ENCODE measurements at regions not wholly inside any gene's neighbourhood (a gene's known extent, or its start where the extent isn't known, plus 50 kb on each side); places are given as distances from the start of the nearest gene placed in this dataset.

- no peak overlapping the region for H3K27ac Mint-ChIP-seq
- Histone ChIP-seq H3K4me2 (no peak overlapping the region), H3K4me1 (peaks cover 6% of the 10 kb centered on the region), H3K36me3 (no peaks in the 10 kb centered on the region), H3K79me2 (ENCODE audit: low read depth) (no peaks in the 10 kb centered on the region), H3K9me3 (ENCODE audit: low read depth) (no peaks in the 10 kb centered on the region), H3F3A (ENCODE audit: low read depth) (peaks cover 13% of the 10 kb centered on the region), H3K27ac (no peak overlapping the region), H4K20me1 (ENCODE audit: low read depth) (no peaks in the 10 kb centered on the region), H3K4me3 (no peak overlapping the region), H3K27me3 (no peaks in the 10 kb centered on the region), H2AFZ (replicated peaks) (no peak overlapping the region), H3K9ac (no peak overlapping the region)
- no peaks in the 10 kb centered on the region for H3K36me3 Mint-ChIP-seq
- no peaks in the 10 kb centered on the region for H3K9me3 Mint-ChIP-seq
- TF ChIP-seq, protein P1, sequence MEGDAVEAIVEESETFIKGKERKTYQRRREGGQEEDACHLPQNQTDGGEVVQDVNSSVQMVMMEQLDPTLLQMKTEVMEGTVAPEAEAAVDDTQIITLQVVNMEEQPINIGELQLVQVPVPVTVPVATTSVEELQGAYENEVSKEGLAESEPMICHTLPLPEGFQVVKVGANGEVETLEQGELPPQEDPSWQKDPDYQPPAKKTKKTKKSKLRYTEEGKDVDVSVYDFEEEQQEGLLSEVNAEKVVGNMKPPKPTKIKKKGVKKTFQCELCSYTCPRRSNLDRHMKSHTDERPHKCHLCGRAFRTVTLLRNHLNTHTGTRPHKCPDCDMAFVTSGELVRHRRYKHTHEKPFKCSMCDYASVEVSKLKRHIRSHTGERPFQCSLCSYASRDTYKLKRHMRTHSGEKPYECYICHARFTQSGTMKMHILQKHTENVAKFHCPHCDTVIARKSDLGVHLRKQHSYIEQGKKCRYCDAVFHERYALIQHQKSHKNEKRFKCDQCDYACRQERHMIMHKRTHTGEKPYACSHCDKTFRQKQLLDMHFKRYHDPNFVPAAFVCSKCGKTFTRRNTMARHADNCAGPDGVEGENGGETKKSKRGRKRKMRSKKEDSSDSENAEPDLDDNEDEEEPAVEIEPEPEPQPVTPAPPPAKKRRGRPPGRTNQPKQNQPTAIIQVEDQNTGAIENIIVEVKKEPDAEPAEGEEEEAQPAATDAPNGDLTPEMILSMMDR (IDR thresholded peaks at IDR 0.05) = no peak
- TF ChIP-seq EZH2 (IDR thresholded peaks at IDR 0.05) = no peak
- TF ChIP-seq EZH2phosphoT487 (IDR thresholded peaks at IDR 0.05) = no peak
- DNase-seq (ENCODE audit: low spot score) = no peak
- H3K4me1 Mint-ChIP-seq = peaks cover 16% of the 10 kb centered on the region
- H3K27me3 Mint-ChIP-seq (ENCODE audit: insufficient read depth, low read depth) = no peaks in the 10 kb centered on the region
- H3K4me3 Mint-ChIP-seq = no peak overlapping the region
These were observed 208.9 kb upstream of the EXOC2 start for GRCh38 chr6:901696-902460.

DNA sequence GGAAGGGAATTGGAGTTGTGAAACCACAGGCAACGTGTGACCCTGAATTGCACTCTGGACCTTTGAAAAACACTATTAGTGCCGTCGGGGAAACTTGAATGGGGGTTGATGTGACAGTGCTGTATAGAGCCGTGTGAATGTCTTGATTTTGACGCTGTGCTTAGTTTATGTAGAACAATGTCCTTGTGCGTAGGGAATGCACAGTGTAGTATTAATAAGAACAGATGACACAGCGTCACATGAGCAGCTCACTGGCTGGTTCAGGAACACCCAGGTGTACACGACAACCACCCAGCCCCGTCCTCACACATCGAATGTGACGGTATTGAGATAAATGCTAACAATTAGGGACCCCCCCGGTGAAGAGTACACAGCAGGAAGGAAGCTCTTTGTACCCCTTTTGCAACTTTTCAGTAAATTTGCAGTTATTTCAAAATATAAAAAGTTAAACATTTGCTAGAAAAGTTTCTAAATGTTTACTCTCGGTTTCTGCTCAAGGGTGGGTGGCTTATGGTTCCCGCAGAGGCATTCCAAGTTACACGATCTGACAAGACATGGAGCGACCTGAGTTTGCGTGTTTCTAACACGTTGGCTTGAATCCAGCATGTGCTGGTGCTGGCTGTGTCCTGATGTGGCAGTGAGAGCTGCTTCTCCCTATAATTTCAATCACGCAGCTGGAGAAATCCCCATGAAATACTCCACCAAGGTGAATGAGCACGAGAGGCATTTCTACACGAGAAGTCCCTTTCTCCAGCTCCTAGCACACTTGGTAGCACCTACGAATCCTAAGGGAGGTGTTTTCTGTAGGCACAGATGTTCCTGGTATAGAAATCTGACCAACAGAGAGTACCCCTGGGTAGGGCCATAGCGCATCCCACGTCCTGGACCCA lies 208.0 kb upstream of the EXOC2 start:
- no peak for TF ChIP-seq EZH2phosphoT487 (IDR thresholded peaks at IDR 0.05)
- TF ChIP-seq EZH2 (IDR thresholded peaks at IDR 0.05) = no peak
- TF ChIP-seq, protein P1 (IDR thresholded peaks at IDR 0.05) = no peak
- H4K20me1 ChIP-seq (ENCODE audit: low read depth) = no peaks in the 10 kb centered on the region
- H3K4me2 ChIP-seq = no peak overlapping the region
- Mint-ChIP-seq H3K4me1 (peaks cover 19% of the 10 kb centered on the region), H3K9me3 (no peaks in the 10 kb centered on the region), H3K4me3 (no peak overlapping the region), H3K36me3 (no peaks in the 10 kb centered on the region), H3K27me3 (ENCODE audit: insufficient read depth, low read depth) (peaks cover 2% of the 10 kb centered on the region), H3K27ac (no peak overlapping the region)
- no peak overlapping the region for H2AFZ ChIP-seq (replicated peaks)
- no peak overlapping the region for H3K4me3 ChIP-seq
- no peaks in the 10 kb centered on the region for H3K9me3 ChIP-seq (ENCODE audit: low read depth)
- no peak overlapping the region for H3K9ac ChIP-seq
- H3K27me3 ChIP-seq = no peaks in the 10 kb centered on the region
- peaks cover 5% of the 10 kb centered on the region for H3F3A ChIP-seq (ENCODE audit: low read depth)
- no peak for DNase-seq (ENCODE audit: low spot score)
- H3K4me1 ChIP-seq = no peaks in the 10 kb centered on the region
- no peak overlapping the region for H3K27ac ChIP-seq
- no peaks in the 10 kb centered on the region for H3K79me2 ChIP-seq (ENCODE audit: low read depth)
- no peaks in the 10 kb centered on the region for H3K36me3 ChIP-seq

DNA sequence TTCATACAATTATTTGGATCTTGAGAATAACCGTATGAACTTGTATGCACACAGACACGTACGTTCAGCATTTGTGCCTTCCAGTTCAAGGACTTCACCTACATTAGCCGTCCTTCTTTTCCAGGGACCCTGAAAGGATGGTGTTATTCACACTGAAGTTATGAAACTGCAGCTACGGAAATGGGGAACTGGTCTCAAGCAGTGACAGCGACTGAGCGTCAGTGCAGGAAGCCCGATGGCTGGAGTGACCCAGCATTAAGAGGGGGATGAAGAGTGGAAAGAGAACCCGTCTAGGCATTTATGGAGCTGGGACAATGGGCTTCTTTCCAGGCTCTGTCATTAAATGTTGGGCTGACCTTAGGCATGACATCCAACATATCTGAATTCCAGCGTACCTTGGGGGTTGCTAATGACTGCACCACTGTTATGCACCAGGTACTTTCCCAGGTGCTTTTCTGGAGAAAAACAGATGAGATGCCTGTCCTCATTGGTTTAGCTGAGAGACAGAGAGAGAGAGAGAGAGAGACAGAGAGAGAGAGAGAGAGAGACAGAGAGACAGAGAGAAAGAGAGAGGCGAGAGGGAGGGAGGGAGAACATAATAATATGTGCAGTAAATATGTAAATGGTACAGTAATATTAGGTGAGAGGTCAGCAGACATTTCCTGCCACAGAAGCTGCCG lies 204.7 kb upstream of the EXOC2 start:
- H3K36me3 ChIP-seq = no peaks in the 10 kb centered on the region
- H3K4me3 Mint-ChIP-seq = no peak overlapping the region
- no peak overlapping the region for H3K9ac ChIP-seq
- no peaks in the 10 kb centered on the region for H3K79me2 ChIP-seq (ENCODE audit: low read depth)
- TF ChIP-seq, protein P1 (IDR thresholded peaks at IDR 0.05) = no peak
- no peak for TF ChIP-seq EZH2phosphoT487 (IDR thresholded peaks at IDR 0.05)
- TF ChIP-seq EZH2 (IDR thresholded peaks at IDR 0.05) = no peak
- H3K4me1 Mint-ChIP-seq = peaks cover 11% of the 10 kb centered on the region
- no peak for DNase-seq (ENCODE audit: low spot score)
- peaks cover 2% of the 10 kb centered on the region for H3K27me3 Mint-ChIP-seq (ENCODE audit: insufficient read depth, low read depth)
- no peaks in the 10 kb centered on the region for H3K4me1 ChIP-seq
- no peaks in the 10 kb centered on the region for H3K27me3 ChIP-seq
- no peak overlapping the region for H3K4me2 ChIP-seq
- no peaks in the 10 kb centered on the region for H3K9me3 Mint-ChIP-seq
- no peaks in the 10 kb centered on the region for H3K36me3 Mint-ChIP-seq
- H3K4me3 ChIP-seq = no peak overlapping the region
- no peaks in the 10 kb centered on the region for H3F3A ChIP-seq (ENCODE audit: low read depth)
- no peaks in the 10 kb centered on the region for H3K9me3 ChIP-seq (ENCODE audit: low read depth)
- no peaks in the 10 kb centered on the region for H4K20me1 ChIP-seq (ENCODE audit: low read depth)
- H3K27ac ChIP-seq = no peak overlapping the region
- no peak overlapping the region for H2AFZ ChIP-seq (replicated peaks)
- no peak overlapping the region for H3K27ac Mint-ChIP-seq
